K562 (cell line): ENCODE measurements at regions not wholly inside any gene's neighbourhood (a gene's known extent, or its start where the extent isn't known, plus 50 kb on each side); places are given as distances from the start of the nearest gene placed in this dataset.

Experiments
- ARID2 ChIP-seq: fragments of 450-650 bp; IDR thresholded peaks from 2 replicates; pipeline ENCODE4 v1.6.1; 2017; ENCODE audit warnings: antibody characterized with exemption, mild to moderate bottlenecking
- ATF7 ChIP-seq: fragments of 450-650 bp; IDR thresholded peaks from 2 replicates; pipeline ENCODE4 v1.7.1; 2014; ENCODE audit warnings: mild to moderate bottlenecking, moderate library complexity
- CBX5 ChIP-seq: IDR thresholded peaks from 2 replicates; pipeline ENCODE4 v1.6.1; 2014; ENCODE audit warnings: low read depth, borderline replicate concordance
- CXXC5 ChIP-seq: fragments of 250-450 bp; sonication (Bioruptor Pico); IDR thresholded peaks from 2 replicates; pipeline ENCODE4 v1.8.0; 2022; ENCODE audit warnings: inconsistent platforms, mild to moderate bottlenecking, moderate library complexity
- EP300 ChIP-seq: IDR thresholded peaks from 2 replicates; pipeline ENCODE4 v1.6.1; 2012; ENCODE audit warnings: low read length, improper control_type of control experiment
- ETV5 ChIP-seq: sonication (generic); formaldehyde crosslinking; IDR thresholded peaks from 2 replicates; pipeline ENCODE4 v1.4.0; 2020; ENCODE audit warnings: low read depth, mild to moderate bottlenecking, missing genetic modification reagents
- GABPB1 ChIP-seq: sonication (generic); formaldehyde crosslinking; IDR thresholded peaks from 2 replicates; pipeline ENCODE4 v1.8.0; 2022; ENCODE audit warnings: mild to moderate bottlenecking, missing genetic modification reagents
- KLF16 ChIP-seq: IDR thresholded peaks from 2 replicates; pipeline ENCODE4 v1.6.1; 2016; ENCODE audit warnings: antibody characterized with exemption
- LEF1 ChIP-seq: fragments of 450-650 bp; IDR thresholded peaks from 2 replicates; pipeline ENCODE4 v1.6.1; 2016; ENCODE audit warnings: mild to moderate bottlenecking
- MCM7 ChIP-seq, 2 experiments: fragments of 450-650 bp; IDR thresholded peaks; 2 replicates each; pipeline ENCODE4 v1.6.1; 2016 to 2018
- POU5F1 ChIP-seq: fragments of 150-350 bp; IDR thresholded peaks from 2 replicates; pipeline ENCODE4 v1.6.1; 2014; ENCODE audit warnings: borderline replicate concordance, low read length, low read depth, mild to moderate bottlenecking; ENCODE audit not compliant: partially characterized antibody
- RB1 ChIP-seq: fragments of 450-650 bp; IDR thresholded peaks from 2 replicates; pipeline ENCODE4 v1.6.1; 2017; ENCODE audit warnings: low read depth, mild to moderate bottlenecking
- RBFOX2 ChIP-seq: fragments of 200-400 bp; formaldehyde crosslinking; IDR thresholded peaks from 2 replicates; pipeline ENCODE4 v1.6.1; 2017; ENCODE audit warnings: low read depth, mild to moderate bottlenecking, low read length, moderate library complexity
- RCOR1 ChIP-seq, 2 experiments: IDR thresholded peaks; 2 replicates each; pipeline ENCODE4 v1.6.1; 2012; ENCODE audit warnings: low read depth in 2 of 2, low read length in 2 of 2, borderline replicate concordance in 1 of 2, improper control_type of control experiment in 1 of 2
- SMARCE1 ChIP-seq: fragments of 450-650 bp; IDR thresholded peaks from 2 replicates; pipeline ENCODE4 v1.7.1; 2016; ENCODE audit warnings: mild to moderate bottlenecking
- ZFP1 ChIP-seq: fragments of 450-650 bp; formaldehyde crosslinking; IDR thresholded peaks from 2 replicates; pipeline ENCODE4 v1.4.0; 2020; ENCODE audit warnings: mild to moderate bottlenecking, mixed read lengths
- TF ChIP-seq, protein P1 (sequence below): fragments of 200-400 bp; formaldehyde crosslinking; IDR thresholded peaks from 2 replicates; pipeline ENCODE4 v1.6.1; 2017; ENCODE audit warnings: mild to moderate bottlenecking, low read depth, low read length, moderate library complexity
- TF ChIP-seq, protein P2 (sequence below): fragments of 200-800 bp; sonication (Bioruptor generic); IDR thresholded peaks from 2 replicates; pipeline ENCODE4 v1.6.1; 2017; ENCODE audit warnings: missing genetic modification characterization, missing compliant biosample characterization
- TF ChIP-seq, protein P3 (sequence below), 2 experiments: fragments of 450-650 bp in 1 of 2; sonication (generic) in 1 of 2; formaldehyde crosslinking in 1 of 2; IDR thresholded peaks in 1 of 2; conservative IDR thresholded peaks in 1 of 2; 2 replicates each; pipeline versions ENCODE4 v1.6.1 to v1.8.1; 2016 to 2023; ENCODE audit warnings: mild to moderate bottlenecking in 2 of 2, moderate library complexity in 2 of 2, inconsistent platforms in 1 of 2, missing genetic modification reagents in 1 of 2
- TF ChIP-seq, protein P4 (sequence below): fragments of 250-450 bp; sonication (Bioruptor Pico); IDR thresholded peaks from 2 replicates; pipeline ENCODE4 v1.8.0; 2021; ENCODE audit warnings: mild to moderate bottlenecking, moderate library complexity

GRCh38 chr1:222455188-222455879 lies 92.6 kb downstream of the HHIPL2 start (continued):
- TF ChIP-seq, protein P1, sequence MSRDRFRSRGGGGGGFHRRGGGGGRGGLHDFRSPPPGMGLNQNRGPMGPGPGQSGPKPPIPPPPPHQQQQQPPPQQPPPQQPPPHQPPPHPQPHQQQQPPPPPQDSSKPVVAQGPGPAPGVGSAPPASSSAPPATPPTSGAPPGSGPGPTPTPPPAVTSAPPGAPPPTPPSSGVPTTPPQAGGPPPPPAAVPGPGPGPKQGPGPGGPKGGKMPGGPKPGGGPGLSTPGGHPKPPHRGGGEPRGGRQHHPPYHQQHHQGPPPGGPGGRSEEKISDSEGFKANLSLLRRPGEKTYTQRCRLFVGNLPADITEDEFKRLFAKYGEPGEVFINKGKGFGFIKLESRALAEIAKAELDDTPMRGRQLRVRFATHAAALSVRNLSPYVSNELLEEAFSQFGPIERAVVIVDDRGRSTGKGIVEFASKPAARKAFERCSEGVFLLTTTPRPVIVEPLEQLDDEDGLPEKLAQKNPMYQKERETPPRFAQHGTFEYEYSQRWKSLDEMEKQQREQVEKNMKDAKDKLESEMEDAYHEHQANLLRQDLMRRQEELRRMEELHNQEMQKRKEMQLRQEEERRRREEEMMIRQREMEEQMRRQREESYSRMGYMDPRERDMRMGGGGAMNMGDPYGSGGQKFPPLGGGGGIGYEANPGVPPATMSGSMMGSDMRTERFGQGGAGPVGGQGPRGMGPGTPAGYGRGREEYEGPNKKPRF, result no peak
- 0 out of 2 replicates have a peak, but pooled peaks have one; percentile 3 for TF ChIP-seq ETV5 (CRISPR knock-in tag)
- TF ChIP-seq MCM7 (IDR thresholded peaks at IDR 0.05), result no peak
- peak; percentile 32; the same call in 1 of the 2 replicates for TF ChIP-seq GABPB1
- TF ChIP-seq, protein P2, sequence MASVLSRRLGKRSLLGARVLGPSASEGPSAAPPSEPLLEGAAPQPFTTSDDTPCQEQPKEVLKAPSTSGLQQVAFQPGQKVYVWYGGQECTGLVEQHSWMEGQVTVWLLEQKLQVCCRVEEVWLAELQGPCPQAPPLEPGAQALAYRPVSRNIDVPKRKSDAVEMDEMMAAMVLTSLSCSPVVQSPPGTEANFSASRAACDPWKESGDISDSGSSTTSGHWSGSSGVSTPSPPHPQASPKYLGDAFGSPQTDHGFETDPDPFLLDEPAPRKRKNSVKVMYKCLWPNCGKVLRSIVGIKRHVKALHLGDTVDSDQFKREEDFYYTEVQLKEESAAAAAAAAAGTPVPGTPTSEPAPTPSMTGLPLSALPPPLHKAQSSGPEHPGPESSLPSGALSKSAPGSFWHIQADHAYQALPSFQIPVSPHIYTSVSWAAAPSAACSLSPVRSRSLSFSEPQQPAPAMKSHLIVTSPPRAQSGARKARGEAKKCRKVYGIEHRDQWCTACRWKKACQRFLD (CRISPR knock-in tag), result 0 out of 2 replicates have a peak, but pooled peaks have one; percentile 45
- peak; percentile 16 for TF ChIP-seq POU5F1
- TF ChIP-seq RB1, result peak; percentile 33; the same call in 1 of the 2 replicates
- TF ChIP-seq LEF1, result peak; percentile 88
- peak; percentile 44; the same call in 1 of the 2 replicates for TF ChIP-seq ARID2
- peak; percentile 55 for TF ChIP-seq RBFOX2
- TF ChIP-seq KLF16, result peak; percentile 46; the same call in 1 of the 2 replicates
- TF ChIP-seq SMARCE1, result peak; percentile 27; the same call in 1 of the 2 replicates
- TF ChIP-seq CXXC5 (CRISPR knock-in tag), result peak; percentile 64
- 0 out of 4 replicates have a peak, but pooled peaks of 1 of the 2 experiments have one; percentile 24 for TF ChIP-seq RCOR1 (IDR thresholded peaks at IDR 0.05; ENCODE audit: borderline replicate concordance in 1 of 2, low read depth in 2 of 2, low read length in 2 of 2)
- TF ChIP-seq ATF7, result peak; percentile 98
- TF ChIP-seq EP300, result peak; percentile 84
- no peak for TF ChIP-seq CBX5
- TF ChIP-seq ZFP1, result no peak
- TF ChIP-seq, protein P3, sequence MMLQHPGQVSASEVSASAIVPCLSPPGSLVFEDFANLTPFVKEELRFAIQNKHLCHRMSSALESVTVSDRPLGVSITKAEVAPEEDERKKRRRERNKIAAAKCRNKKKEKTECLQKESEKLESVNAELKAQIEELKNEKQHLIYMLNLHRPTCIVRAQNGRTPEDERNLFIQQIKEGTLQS (IDR thresholded peaks at IDR 0.05), result peak; percentile 100
- TF ChIP-seq, protein P3 (CRISPR knock-in tag; conservative IDR thresholded peaks at IDR 0.05), result peak; percentile 73; the same call in 1 of the 2 replicates
- TF ChIP-seq, protein P4, sequence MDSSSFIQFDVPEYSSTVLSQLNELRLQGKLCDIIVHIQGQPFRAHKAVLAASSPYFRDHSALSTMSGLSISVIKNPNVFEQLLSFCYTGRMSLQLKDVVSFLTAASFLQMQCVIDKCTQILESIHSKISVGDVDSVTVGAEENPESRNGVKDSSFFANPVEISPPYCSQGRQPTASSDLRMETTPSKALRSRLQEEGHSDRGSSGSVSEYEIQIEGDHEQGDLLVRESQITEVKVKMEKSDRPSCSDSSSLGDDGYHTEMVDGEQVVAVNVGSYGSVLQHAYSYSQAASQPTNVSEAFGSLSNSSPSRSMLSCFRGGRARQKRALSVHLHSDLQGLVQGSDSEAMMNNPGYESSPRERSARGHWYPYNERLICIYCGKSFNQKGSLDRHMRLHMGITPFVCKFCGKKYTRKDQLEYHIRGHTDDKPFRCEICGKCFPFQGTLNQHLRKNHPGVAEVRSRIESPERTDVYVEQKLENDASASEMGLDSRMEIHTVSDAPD, result no peak
- TF ChIP-seq, all 486 proteins: peak for 78
